ENCODE measurements at regions not wholly inside any gene's neighbourhood (a gene's known extent, or its start where the extent isn't known, plus 50 kb on each side); places are given as distances from the start of the nearest gene placed in this dataset.
"Not testable (repeated sequence)": the region's sequence is repeated elsewhere in the genome, so short reads cannot be mapped to it uniquely, and the experiment has no call there.

DNA sequence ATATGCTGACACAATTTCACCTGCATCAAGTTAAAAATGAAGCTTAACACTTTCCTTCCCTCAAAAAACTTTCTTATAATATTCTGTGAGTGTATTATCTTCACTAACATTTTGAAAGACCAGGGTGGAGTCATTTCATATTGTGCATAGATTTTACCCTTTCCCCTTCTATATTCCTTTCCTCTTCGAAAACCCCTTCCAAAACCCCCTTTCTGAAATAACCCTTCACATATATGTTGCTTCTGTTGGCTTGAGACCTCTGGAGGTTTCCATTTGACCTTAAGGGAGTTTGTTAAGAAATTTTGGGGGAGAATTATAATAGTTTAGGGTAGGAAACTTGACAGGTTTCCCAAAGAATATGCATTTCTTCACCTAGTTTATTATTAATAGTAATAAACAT, 489.6 kb upstream of the MIR17HG start:
- DNase-seq (ENCODE audit: low read depth in 2 of 2): no peak

DNA sequence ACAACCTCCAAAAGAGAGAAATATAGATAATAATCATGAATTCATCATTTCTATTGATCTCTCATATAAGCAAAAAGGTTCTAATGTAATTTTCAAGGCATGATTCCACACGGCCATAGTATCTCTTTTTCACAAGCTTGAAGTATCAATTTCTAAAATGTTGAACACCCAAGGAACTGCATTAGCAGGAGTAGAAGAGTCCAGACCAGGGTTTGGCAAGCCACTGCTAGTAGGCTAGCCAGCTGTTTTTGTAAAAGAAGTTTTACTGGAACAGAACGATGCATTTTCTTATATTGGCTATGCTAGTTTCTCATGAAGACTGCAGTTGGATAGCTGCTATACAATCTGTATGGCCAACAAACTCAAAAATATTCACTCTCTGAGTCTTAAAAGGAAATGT, 481.5 kb upstream of the MIR17HG start:
- no peak for DNase-seq (ENCODE audit: low read depth in 2 of 2)

DNA sequence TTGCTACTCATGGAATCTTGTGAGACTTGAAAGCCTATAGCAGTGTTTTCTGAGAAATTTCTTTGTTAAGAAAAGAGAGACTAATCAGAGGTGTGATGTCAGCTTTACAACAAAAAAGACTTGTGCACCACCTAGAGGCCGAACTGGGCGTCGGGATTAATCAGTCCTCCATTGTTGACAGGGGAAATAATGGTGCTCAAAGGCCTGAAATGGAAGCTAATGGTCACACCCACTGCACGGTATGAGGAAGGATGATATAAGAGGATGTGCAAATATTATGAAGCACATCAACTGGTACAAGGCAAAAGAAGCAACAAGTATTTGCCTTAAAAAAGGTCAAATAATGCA, 480.2 kb upstream of the MIR17HG start:
- DNase-seq (ENCODE audit: low read depth in 2 of 2): peak; percentile 35 to 39

DNA sequence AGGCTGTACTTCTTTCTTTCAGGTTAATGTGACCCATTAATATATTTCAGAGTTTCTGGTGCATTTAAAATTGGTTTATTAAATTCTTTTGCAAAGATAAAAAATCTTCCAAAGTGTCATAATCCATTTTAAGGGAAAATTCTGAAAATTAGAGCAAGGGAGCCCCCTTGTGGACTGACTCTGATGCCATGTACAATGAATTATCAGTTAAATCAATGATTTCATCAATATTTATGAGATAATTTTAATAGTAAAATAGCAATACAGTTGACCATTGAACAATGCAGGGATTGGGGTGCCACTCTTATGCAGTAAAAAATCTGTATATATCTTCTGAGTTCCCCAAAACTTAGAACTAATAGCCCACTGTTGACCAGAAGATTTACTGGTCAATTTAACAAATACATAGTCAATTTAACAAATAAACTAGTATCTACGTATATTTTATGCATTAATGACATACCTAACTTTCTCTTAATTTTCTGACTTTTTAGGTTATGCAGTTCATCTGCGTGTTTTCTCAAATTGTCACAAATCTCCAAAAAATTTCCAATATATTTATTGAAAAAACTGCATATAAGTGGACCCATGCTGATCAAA, 479.1 kb upstream of the MIR17HG start:
- peak in 1 of 2 experiments; percentile 3 for DNase-seq (ENCODE audit: low read depth in 2 of 2)

DNA sequence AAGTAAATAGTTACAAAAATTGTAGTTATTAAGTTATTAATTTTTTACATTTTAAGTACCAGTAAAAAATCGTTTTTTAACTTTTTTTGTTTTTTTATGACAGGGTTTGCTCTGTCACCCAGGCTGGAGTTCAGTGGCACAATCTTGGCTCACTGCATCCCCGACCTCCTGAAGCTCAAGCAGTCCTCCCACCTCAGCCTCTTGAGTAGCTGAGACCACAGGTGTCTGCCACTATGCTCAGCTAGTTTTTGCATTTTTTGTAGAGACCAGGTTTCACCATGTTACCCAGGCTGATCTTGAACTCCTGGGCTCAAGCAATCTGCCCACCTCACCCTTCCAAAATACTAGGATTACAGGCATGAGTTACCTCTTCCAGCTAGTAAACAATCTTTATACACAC, 477.9 kb upstream of the MIR17HG start:
- DNase-seq (ENCODE audit: low read depth in 2 of 2): no peak

DNA sequence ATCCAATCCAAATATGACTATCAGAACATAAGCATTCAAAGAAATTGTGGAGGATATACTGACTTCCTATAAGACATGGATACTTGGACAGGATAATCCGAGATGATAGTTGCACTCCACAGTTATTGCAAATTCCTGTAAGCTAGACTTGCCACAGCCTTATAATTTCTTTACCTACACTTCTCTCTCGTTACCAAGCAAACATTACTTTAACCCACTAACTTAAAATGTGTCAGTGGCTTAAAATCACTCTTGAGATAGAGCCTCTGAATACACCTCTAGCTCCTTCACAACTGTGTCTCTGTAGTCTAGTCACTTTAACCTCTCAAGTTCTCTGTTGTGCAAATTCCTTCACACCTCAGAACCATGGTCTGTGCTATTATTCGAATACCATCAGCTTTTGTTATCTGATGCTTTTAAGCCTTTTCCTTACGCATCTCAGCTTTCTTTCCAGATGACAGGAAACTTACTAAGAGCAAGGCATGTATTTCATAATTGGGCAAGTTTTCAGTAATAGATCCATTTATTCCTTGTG, 474.9 kb upstream of the MIR17HG start:
- DNase-seq (ENCODE audit: low read depth in 2 of 2): no peak

DNA sequence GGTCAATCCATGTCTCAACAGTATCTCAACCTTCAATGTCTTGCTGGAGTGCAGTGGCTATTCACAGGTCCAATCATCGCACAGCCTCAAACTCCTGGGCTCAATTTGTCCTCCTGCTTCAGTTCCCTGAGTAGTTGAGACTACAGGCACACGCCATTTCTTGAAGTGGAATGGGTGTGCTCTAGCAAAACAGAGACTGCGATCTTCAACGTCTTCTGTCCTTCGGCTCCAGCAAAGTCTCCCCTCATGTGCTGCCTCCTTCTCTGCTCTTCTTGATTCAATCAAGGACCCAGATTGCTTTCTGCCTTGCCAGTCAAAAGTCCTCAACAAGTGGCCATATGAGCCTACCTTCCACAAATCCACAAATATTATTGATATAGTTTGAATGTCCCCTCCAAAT, 466.7 kb upstream of the MIR17HG start:
- DNase-seq (ENCODE audit: low read depth in 2 of 2): no peak

DNA sequence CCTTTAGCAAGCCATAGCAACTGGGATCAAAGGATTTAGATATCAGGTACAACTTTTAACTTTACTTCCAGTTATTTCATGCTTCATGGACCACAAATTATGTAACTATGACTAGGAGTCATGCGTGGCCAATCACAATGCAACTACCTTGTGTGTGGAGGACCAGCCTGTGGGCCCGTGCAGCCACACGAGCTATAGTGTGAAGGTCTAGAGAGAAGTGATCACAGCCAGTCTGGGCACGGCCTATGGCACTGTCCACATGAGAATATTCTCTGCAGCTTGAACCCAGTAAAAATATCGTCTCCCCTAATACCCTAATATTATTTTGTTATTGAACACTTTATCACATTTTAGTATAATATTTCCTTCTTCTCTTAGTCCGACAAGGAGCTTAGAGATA, 464.9 kb upstream of the MIR17HG start:
- no peak for DNase-seq (ENCODE audit: low read depth in 2 of 2)

DNA sequence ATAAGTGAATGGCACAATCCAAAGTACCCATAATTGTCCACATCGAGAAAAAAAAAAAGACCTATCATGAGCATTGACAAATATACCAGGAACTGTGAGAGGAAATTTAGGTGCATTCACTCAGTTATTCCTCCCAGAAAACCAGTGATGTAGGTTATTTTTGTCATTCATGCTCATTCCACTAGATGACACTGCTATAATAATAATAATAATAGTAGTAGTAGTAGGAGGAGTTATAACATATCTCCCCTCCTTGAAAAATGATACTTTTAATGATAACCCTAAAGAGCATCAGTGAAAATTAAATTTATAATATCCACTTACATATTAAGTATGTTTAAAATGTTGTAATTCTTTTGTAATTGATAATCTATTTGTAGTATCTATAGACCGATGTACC, 463.9 kb upstream of the MIR17HG start:
- DNase-seq (ENCODE audit: low read depth in 2 of 2): no peak

DNA sequence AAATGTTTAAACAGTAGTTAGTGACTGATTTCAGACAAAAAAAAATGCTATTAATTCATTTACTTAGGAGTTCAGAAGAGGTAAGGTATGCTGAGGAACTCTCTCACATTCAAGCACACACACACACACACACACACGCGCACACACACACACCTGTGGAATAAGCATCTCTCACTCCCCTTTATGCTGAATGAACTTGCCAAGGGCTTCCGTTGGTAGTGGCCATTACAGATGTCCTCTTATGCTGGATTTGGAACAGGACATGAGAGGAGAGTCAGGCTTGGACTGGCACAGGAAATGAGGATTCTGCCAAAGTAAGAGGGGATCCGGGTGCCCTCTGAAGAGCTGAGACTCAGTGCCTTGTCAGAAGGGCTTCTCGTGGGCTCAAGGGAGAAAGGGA, 463.4 kb upstream of the MIR17HG start:
- DNase-seq (ENCODE audit: low read depth in 2 of 2): no peak

DNA sequence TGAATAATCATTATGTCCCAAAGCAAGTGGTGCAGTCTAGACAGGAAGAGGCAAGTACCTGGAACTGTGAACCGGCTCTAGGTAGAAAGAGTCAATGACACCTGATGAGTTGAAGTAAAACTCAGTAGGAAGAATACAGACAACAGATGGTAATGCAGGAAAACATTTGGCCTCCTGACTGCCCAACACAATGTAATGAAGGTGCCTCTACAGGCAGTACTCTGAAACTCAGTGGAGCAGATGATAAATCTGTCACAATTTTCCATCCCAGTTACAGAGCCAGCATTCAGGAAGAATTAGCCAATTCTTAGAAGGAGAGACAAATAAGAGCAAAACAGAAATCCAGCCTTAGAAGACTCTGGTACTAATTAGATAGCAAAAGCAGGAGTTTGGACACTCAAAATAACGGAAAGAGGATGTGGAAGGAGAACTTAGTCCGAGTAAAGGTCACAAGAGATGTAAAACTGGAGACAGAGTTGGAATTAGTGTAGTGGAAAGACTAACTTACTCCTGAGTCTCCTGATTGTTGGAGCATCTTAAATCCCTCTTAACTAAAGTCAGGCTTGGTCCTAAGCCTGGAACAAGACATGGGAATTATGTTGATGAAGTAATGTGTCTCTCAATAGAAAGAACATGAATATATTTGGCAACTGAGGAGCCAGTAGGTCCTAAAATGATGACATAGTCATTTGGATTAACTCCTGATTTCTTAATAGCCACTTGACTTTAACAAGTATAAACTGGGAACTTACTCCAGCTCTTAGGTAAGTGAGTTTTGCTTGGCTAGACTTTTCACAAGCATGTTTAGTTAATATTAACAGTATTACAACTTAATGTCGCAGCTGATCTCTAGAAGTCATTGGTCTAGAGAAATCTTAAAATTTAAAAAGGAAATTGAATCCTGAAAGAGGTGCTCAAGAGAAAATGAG, 457.3 kb upstream of the MIR17HG start:
- no peak for DNase-seq (ENCODE audit: low read depth in 2 of 2)

DNA sequence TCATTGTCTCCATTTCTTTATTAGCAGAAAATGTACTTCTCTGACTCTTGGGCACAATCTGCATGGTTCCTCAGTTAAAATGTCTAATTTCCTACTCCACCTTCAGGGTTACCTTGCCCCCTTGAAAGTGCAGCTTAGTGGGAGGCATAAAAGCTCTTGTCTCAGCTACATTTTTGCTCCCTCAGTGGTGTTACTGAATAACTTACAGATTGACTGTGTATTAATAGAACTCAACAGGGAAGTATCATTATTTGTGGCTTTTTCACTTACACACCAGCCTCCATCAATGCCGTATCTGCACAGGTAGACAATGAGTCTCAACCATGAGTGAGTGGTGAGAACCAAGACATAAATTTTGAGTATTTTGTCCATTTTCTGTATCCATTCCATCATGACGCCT, 456.2 kb upstream of the MIR17HG start:
- DNase-seq (ENCODE audit: low read depth in 2 of 2): no peak

DNA sequence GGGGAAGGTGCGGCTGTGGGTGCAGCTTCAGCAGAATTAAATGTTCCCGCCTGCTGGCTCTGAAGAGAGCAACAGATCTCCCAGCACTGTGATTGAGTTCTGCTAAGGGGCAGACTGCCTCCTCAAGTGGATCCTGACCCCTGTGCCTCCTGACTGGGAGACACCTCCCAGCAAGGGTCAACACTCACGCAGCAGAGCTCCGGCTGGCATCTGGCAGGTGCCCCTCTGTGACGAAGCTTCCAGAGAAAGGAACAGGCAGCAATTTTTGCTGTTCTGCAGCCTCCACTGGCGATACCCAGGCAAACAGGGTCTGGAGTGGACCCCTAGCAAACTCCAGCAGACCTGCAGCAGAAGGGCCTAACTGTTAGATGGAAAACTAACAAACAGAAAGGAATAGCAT, 454.3 kb upstream of the MIR17HG start:
- not testable (repeated sequence) for DNase-seq (ENCODE audit: low read depth in 2 of 2)

DNA sequence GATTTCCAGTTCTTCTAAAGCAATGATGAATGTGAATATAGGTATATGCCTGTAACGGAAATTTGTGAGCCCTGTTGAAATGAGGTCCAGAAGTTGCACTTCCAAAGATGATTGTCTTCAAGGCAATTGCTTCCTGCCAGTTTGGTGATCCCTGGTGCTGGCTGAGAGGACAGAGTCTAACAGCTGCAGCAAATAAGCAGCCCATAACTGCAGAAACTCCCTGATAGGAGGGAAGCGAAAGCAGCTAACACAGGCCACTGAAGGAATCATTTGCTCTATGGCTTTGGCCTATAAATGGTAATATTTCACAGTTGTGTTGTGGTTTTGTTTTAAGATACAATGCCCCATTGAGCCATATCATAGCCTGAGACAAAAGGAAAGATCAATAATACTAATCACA, 451.5 kb upstream of the MIR17HG start:
- DNase-seq (ENCODE audit: low read depth in 2 of 2): no peak

DNA sequence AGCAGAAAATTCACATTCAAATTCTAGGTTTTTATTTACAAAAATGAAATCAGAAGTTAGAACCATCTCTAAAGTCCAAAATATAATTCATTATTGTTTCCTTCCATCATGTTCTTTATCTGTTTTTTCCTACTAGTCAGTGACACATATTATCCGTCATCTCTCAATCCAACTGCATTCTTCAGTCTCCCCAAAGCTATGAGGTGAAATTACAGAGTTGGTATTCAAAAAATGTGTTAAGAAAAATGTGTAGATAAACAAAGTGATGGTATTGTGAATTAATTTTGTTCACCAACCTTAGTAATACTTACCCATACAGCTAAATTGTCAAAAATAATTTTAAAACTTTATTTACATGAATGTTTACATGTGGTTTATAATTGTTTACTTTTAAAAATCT, 448.7 kb upstream of the MIR17HG start:
- no peak for DNase-seq (ENCODE audit: low read depth in 2 of 2)

DNA sequence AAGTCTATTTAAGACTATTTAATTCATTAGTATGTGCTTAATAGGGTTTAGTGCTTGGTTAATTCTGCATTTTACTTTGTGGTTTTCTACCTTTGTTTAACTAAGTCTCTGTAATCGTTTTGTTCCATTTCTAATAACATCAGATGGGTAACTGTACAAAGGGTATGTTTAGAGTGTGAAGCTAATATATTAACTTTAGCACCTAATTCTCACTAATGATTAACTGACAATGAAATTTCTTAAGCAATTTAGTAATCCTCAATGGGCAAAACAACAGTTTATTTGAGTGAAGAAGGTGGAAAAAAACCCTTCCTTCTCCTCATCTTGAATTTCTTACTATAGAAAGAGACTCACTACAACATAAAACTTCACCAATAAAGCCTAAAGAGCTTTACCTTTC, 448.1 kb upstream of the MIR17HG start:
- no peak for DNase-seq (ENCODE audit: low read depth in 2 of 2)

DNA sequence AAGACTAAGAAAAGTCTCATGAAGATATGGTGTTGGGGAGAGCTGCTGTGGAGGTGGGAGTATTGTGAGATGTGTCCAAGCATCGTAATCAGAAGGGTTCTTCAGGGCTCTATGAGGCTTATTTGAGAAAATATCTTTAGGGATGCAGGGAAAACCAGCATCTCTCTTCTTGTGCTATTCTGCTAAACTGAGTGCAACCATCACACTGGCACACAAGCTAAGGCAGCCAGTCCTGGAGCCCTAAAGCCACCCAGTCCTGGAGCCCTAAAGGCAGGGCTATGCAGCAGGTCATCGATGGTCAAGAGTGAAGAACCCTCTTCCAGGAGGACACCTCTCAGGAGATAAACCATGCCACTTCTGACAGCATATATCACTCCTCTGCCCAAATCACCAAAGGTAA, 445.2 kb upstream of the MIR17HG start:
- DNase-seq (ENCODE audit: low read depth in 2 of 2): no peak

DNA sequence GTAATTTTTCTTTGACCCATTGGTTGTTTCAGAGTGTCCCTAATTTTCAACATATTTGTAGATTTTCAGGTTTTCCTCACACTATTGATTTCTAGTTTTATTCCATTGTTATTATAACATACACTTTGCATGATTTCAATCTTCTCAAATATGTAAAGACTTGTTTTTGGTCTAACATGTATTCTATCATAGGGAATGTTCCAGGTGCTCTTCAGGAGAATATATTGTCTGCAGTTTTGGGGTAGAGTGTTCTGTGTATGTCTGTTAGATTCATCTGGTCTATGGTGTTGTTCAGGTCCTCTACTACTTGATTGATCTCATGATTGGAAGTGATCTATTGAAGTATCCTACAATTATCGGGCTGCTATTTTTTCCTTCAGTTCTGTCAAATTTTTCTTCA, 440.9 kb upstream of the MIR17HG start:
- no peak for DNase-seq (ENCODE audit: low read depth in 2 of 2)

DNA sequence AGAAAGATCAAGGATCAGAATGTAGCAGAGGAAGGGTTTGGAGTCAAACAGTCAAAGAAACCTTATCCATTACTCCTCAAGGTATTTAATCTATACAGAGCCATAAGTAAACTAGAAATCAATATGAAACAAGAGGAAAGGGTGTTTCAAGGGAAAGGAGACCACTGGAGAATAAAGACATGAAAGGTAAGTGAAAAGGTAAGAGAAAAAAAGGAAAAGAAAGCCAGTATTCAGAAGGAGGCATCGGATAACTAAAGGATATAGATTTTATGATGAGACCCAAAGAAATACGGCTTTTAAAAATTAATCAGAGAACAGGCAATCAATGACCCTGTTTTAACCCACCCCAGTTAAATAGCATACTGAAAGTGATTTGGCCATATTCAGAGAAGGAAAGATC, 438.7 kb upstream of the MIR17HG start:
- no peak for DNase-seq (ENCODE audit: low read depth in 2 of 2)

DNA sequence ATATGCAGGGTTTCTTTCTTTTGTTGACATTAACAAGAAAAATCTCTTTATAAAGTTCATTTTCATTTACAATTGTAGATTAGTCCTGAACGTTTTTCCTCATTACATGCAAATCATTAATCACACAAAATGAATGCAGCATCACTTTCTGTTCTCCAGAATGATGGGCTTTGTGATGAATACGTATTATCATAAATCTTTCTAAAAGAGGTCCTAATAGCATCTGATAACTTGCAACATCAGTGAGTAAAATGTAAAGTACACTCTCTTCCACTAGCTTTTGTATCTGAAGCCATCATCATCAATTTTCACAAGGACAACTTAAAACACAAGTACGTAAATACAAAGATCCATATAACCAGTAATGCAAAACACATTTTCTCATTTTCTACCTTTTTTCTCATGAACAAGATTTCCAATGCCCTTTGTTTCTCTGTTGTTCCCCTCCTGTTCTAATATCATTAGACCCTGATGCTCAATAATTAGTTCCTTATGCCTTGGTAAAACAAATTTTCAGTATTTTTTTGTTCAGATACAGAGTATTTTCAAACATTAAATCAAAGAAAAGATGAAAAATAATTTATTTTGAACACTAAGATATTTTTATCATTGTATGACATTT, 437.4 kb upstream of the MIR17HG start:
- no peak for DNase-seq (ENCODE audit: low read depth in 2 of 2)

DNA sequence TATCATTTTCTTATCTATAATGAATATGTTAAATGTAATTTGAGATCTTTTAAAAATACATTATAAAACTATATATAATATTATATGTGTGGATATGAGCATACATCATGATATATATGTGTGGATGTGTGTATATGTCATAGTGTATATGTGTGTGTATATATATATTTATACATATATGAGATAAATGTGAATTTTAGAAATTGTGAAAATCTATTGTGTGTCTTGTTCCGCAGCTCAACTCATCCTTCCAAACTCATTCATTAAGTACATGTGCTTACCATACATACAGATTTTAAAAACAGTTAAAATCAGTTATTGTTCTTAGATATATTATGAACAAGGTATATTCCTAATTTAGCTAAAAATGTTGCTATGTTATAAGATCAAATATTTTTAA, 435.2 kb upstream of the MIR17HG start:
- no peak for DNase-seq (ENCODE audit: low read depth in 2 of 2)

DNA sequence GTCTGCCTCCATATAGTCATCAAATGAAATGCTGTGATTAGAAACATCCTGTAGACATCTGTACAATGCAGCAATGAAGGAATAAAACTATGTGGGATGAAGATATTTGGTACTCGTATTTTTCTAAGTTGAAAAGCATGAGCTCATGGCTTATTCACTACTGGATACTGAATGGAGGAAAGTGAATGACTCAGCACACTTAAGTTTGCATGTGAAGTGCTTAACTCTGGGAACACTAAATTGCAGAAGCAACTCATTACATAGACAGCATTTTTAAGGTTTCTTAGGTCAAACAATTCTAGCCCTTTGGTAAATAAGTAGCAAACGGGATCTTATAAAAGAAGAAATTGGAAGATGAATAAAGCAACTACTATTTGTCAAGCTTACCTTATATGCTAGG, 429.0 kb upstream of the MIR17HG start:
- peak; percentile 56 to 65 for DNase-seq (ENCODE audit: low read depth in 2 of 2)

DNA sequence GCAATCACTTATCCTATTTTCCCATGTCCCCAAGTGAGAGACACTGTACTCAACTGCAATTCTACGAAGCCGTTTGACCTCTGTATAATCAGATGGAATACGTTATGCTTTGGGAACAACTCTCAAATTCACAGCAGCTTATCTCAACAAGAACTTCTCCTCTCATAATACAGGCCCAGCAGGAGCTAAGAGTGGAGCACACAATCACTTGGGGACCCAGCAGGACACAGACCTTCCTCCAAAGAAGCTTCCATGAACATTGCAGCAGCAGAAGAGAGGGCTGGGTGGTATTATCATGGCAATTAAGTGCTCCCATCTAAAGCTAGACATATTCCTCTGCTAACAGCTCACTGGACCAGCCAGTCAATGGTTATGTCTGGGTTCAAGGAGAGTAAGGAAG, 428.3 kb upstream of the MIR17HG start:
- no peak for DNase-seq (ENCODE audit: low read depth in 2 of 2)

Data from fibroblast of skin of left quadriceps (primary cell).